ENCODE measurements at regions not wholly inside any gene's neighbourhood (a gene's known extent, or its start where the extent isn't known, plus 50 kb on each side); places are given as distances from the start of the nearest gene placed in this dataset.

DNA sequence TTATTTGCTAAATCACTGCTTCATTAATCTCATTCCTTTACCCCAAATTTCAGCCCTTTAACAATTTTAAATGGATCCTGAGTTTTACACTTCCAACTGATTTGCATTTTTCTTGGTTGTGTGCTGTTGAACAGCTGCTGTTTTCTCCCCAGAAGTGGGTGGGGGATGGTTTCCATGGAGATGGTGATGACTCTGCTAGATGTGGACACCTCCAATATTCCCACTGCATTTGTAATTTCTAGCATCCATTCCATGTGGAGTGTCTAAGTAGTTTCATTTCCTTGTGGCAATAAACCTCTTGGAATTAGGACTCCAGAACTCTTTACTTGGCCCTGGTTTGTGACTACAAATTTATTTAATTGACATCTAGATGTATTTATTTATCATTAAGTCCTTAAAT lies 330.4 kb downstream of the GBA3 start:
- TF ChIP-seq, protein P1, sequence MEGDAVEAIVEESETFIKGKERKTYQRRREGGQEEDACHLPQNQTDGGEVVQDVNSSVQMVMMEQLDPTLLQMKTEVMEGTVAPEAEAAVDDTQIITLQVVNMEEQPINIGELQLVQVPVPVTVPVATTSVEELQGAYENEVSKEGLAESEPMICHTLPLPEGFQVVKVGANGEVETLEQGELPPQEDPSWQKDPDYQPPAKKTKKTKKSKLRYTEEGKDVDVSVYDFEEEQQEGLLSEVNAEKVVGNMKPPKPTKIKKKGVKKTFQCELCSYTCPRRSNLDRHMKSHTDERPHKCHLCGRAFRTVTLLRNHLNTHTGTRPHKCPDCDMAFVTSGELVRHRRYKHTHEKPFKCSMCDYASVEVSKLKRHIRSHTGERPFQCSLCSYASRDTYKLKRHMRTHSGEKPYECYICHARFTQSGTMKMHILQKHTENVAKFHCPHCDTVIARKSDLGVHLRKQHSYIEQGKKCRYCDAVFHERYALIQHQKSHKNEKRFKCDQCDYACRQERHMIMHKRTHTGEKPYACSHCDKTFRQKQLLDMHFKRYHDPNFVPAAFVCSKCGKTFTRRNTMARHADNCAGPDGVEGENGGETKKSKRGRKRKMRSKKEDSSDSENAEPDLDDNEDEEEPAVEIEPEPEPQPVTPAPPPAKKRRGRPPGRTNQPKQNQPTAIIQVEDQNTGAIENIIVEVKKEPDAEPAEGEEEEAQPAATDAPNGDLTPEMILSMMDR (IDR thresholded peaks at IDR 0.05) = no peak
- TF ChIP-seq TCF7L2 (IDR thresholded peaks at IDR 0.05; ENCODE audit: low read depth, low read length) (no peak), POLR2AphosphoS5 (IDR thresholded peaks at IDR 0.05; ENCODE audit: low read depth, low read length) (no peak), SIN3A (IDR thresholded peaks at IDR 0.05; ENCODE audit: borderline replicate concordance, insufficient read depth, low read depth, low read length) (no peak)
- TF ChIP-seq, protein P2, sequence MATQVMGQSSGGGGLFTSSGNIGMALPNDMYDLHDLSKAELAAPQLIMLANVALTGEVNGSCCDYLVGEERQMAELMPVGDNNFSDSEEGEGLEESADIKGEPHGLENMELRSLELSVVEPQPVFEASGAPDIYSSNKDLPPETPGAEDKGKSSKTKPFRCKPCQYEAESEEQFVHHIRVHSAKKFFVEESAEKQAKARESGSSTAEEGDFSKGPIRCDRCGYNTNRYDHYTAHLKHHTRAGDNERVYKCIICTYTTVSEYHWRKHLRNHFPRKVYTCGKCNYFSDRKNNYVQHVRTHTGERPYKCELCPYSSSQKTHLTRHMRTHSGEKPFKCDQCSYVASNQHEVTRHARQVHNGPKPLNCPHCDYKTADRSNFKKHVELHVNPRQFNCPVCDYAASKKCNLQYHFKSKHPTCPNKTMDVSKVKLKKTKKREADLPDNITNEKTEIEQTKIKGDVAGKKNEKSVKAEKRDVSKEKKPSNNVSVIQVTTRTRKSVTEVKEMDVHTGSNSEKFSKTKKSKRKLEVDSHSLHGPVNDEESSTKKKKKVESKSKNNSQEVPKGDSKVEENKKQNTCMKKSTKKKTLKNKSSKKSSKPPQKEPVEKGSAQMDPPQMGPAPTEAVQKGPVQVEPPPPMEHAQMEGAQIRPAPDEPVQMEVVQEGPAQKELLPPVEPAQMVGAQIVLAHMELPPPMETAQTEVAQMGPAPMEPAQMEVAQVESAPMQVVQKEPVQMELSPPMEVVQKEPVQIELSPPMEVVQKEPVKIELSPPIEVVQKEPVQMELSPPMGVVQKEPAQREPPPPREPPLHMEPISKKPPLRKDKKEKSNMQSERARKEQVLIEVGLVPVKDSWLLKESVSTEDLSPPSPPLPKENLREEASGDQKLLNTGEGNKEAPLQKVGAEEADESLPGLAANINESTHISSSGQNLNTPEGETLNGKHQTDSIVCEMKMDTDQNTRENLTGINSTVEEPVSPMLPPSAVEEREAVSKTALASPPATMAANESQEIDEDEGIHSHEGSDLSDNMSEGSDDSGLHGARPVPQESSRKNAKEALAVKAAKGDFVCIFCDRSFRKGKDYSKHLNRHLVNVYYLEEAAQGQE (IDR thresholded peaks at IDR 0.05; ENCODE audit: insufficient read depth in 1 of 2, low read depth in 2 of 2, low read length in 1 of 2) = no peak
